Liver (tissue), 8 donors: ENCODE measurements at regions not wholly inside any gene's neighbourhood (a gene's known extent, or its start where the extent isn't known, plus 50 kb on each side); places are given as distances from the start of the nearest gene placed in this dataset.

Source experiments
- DNase-seq: peaks from one replicate; pipeline ENCODE4 v3.0.0-alpha.2; 2017; ENCODE audit warnings: low spot score
- H3K27ac ChIP-seq, 2 donors: one replicate each; pipeline ENCODE4 v1.7.0; 2013; ENCODE audit warnings: inconsistent platforms in 2 of 2, low read length in 2 of 2, control low read depth in 1 of 2, low read depth in 1 of 2, mild to moderate bottlenecking in 1 of 2
- H3K27me3 ChIP-seq, 4 donors: one replicate each; pipeline versions ENCODE4 v1.6.1 to v1.7.0; 2013; ENCODE audit warnings: low read length in 3 of 4, inconsistent platforms in 1 of 4, mild to moderate bottlenecking in 1 of 4, moderate library complexity in 1 of 4; ENCODE audit not compliant: control insufficient read depth in 4 of 4, insufficient read depth in 4 of 4
- H3K36me3 ChIP-seq, 4 donors: one replicate each; pipeline versions ENCODE4 v1.6.1 to v1.7.0; 2013; ENCODE audit warnings: low read length in 3 of 4, mild to moderate bottlenecking in 3 of 4, low read depth in 1 of 4, moderate library complexity in 1 of 4; ENCODE audit not compliant: control insufficient read depth in 4 of 4, insufficient read depth in 3 of 4
- H3K4me1 ChIP-seq, 4 donors: one replicate each; pipeline versions ENCODE4 v1.6.1 to v1.7.0; 2013; ENCODE audit warnings: low read length in 3 of 4, mild to moderate bottlenecking in 3 of 4, moderate library complexity in 1 of 4; ENCODE audit not compliant: control insufficient read depth in 4 of 4, insufficient read depth in 4 of 4
- H3K4me3 ChIP-seq, 3 donors: one replicate each; pipeline versions ENCODE4 v1.6.1 to v1.7.0; 2013; ENCODE audit warnings: low read length in 3 of 3, control low read depth in 1 of 3, low read depth in 1 of 3, mild to moderate bottlenecking in 1 of 3
- H3K9ac ChIP-seq, 2 donors: one replicate each; pipeline ENCODE4 v1.7.0; 2013; ENCODE audit warnings: low read length in 2 of 2, mild to moderate bottlenecking in 2 of 2, moderate library complexity in 2 of 2, control low read depth in 1 of 2, low read depth in 1 of 2
- H3K9me3 ChIP-seq, 4 donors: one replicate each; pipeline versions ENCODE4 v1.6.1 to v1.7.0; 2013; ENCODE audit warnings: low read length in 3 of 4; ENCODE audit not compliant: control insufficient read depth in 4 of 4
- EGR1 ChIP-seq, 2 donors: IDR thresholded peaks; 2 replicates each; pipeline ENCODE4 v1.6.1; 2016 to 2018; ENCODE audit warnings: antibody characterized with exemption in 2 of 2, low read depth in 2 of 2
- FOXA1 ChIP-seq: IDR thresholded peaks from 2 replicates; pipeline ENCODE4 v1.6.1; 2016; ENCODE audit warnings: antibody characterized with exemption
- FOXA2 ChIP-seq: IDR thresholded peaks from 2 replicates; pipeline ENCODE4 v1.6.1; 2016; ENCODE audit warnings: antibody characterized with exemption
- GABPA ChIP-seq, 2 donors: IDR thresholded peaks in 1 of 2; conservative IDR thresholded peaks in 1 of 2; 2 replicates each; pipeline ENCODE4 v1.6.1; 2016; ENCODE audit warnings: antibody characterized with exemption in 2 of 2, mild to moderate bottlenecking in 1 of 2, moderate library complexity in 1 of 2
- HNF4A ChIP-seq, 2 donors: conservative IDR thresholded peaks; 2 replicates each; pipeline ENCODE4 v1.6.1; 2016; ENCODE audit warnings: antibody characterized with exemption in 2 of 2, mild to moderate bottlenecking in 2 of 2
- HNF4G ChIP-seq: IDR thresholded peaks from 2 replicates; pipeline ENCODE4 v1.6.1; 2016; ENCODE audit warnings: antibody characterized with exemption
- JUND ChIP-seq, 2 donors: IDR thresholded peaks; 2 replicates each; pipeline ENCODE4 v1.6.1; 2016; ENCODE audit warnings: antibody characterized with exemption in 2 of 2
- NR2F2 ChIP-seq: IDR thresholded peaks from 2 replicates; pipeline ENCODE4 v1.6.1; 2016; ENCODE audit warnings: antibody characterized with exemption
- RAD21 ChIP-seq, 2 donors: IDR thresholded peaks; 2 replicates each; pipeline ENCODE4 v1.6.1; 2016; ENCODE audit warnings: antibody characterized with exemption in 2 of 2, mild to moderate bottlenecking in 2 of 2
- RXRA ChIP-seq, 2 donors: IDR thresholded peaks; 2 replicates each; pipeline ENCODE4 v1.6.1; 2017 to 2018; ENCODE audit warnings: antibody characterized with exemption in 2 of 2, mild to moderate bottlenecking in 1 of 2
- SP1 ChIP-seq: IDR thresholded peaks from 2 replicates; pipeline ENCODE4 v1.6.1; 2018; ENCODE audit warnings: antibody characterized with exemption, mild to moderate bottlenecking
- TAF1 ChIP-seq: conservative IDR thresholded peaks from 2 replicates; pipeline ENCODE4 v1.6.1; 2016; ENCODE audit warnings: antibody characterized with exemption, mild to moderate bottlenecking
- YY1 ChIP-seq: IDR thresholded peaks from 2 replicates; pipeline ENCODE4 v1.6.1; 2016; ENCODE audit warnings: antibody characterized with exemption, mild to moderate bottlenecking
- WGBS: extraction: QIAGEN DNeasy Blood & Tissue Kit; methylation state at CpG from one replicate; pipeline ENCODE4 v1.1.7; 2013; 5-methylcytosine and 5-hydroxymethylcytosine counted together
- TF ChIP-seq, protein P1 (sequence below): IDR thresholded peaks from 2 replicates; pipeline ENCODE4 v1.6.1; 2016; ENCODE audit warnings: antibody characterized with exemption
- TF ChIP-seq, protein P2 (sequence below): fragments of 150-350 bp; IDR thresholded peaks from 2 replicates; pipeline ENCODE4 v1.5.1; 2017; ENCODE audit warnings: improper control_type of control experiment, low read depth, low read length; ENCODE audit not compliant: missing input control
- TF ChIP-seq, protein P3 (sequence below): IDR thresholded peaks from 2 replicates; pipeline ENCODE4 v1.6.1; 2016; ENCODE audit warnings: antibody characterized with exemption
- TF ChIP-seq, protein P4 (sequence below): IDR thresholded peaks from 2 replicates; pipeline ENCODE4 v1.6.1; 2016; ENCODE audit warnings: antibody characterized with exemption
- TF ChIP-seq, protein P5 (sequence below): IDR thresholded peaks from 2 replicates; pipeline ENCODE4 v1.6.1; 2016; ENCODE audit warnings: antibody characterized with exemption, mild to moderate bottlenecking
- donor health status: healthy.
- donor health status: healthy.
- donor health status: healthy.
- donor health status: healthy.
- donor health status: healthy.

DNA sequence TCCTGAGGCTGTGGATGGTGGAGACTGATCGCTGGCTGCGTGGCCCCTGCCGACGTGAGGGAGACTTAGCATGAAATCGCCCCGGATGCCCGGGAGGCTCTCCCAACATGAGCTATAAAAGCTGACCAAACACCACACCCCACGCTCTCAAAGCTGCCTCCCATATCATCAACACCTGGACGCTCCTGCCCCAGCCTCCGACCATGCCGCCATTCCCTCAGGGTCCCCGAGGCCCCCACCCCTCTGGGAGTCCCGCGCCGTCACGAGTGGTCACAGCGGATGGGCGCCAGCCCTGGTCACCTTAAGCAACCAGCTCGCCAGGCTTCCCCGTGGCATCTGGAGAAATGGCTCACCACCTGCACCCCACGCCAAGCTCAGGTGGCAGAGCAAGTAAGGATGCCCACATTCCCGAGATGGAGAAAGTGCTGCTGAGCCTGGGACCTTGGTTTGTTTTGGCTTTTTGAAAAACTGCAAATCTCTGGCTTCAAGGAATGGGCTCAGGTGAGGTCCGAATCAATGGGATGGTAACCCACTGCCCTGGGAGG is 196.0 kb downstream of the MED10 start:
- TF ChIP-seq NR2F2 = no peak
- TF ChIP-seq, protein P1, sequence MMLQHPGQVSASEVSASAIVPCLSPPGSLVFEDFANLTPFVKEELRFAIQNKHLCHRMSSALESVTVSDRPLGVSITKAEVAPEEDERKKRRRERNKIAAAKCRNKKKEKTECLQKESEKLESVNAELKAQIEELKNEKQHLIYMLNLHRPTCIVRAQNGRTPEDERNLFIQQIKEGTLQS = no peak
- TF ChIP-seq, protein P2, sequence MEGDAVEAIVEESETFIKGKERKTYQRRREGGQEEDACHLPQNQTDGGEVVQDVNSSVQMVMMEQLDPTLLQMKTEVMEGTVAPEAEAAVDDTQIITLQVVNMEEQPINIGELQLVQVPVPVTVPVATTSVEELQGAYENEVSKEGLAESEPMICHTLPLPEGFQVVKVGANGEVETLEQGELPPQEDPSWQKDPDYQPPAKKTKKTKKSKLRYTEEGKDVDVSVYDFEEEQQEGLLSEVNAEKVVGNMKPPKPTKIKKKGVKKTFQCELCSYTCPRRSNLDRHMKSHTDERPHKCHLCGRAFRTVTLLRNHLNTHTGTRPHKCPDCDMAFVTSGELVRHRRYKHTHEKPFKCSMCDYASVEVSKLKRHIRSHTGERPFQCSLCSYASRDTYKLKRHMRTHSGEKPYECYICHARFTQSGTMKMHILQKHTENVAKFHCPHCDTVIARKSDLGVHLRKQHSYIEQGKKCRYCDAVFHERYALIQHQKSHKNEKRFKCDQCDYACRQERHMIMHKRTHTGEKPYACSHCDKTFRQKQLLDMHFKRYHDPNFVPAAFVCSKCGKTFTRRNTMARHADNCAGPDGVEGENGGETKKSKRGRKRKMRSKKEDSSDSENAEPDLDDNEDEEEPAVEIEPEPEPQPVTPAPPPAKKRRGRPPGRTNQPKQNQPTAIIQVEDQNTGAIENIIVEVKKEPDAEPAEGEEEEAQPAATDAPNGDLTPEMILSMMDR = no peak
- no peak for TF ChIP-seq HNF4G
- TF ChIP-seq GABPA (IDR thresholded peaks at IDR 0.05 in 1 of 2, conservative IDR thresholded peaks at IDR 0.05 in 1 of 2) = no peak
- TF ChIP-seq, protein P3, sequence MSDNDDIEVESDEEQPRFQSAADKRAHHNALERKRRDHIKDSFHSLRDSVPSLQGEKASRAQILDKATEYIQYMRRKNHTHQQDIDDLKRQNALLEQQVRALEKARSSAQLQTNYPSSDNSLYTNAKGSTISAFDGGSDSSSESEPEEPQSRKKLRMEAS = no peak
- TF ChIP-seq HNF4A (conservative IDR thresholded peaks at IDR 0.05) = no peak
- TF ChIP-seq FOXA2 = no peak
- TF ChIP-seq EGR1 (IDR thresholded peaks at IDR 0.05; ENCODE audit: low read depth in 2 of 2) = no peak
- TF ChIP-seq, protein P4, sequence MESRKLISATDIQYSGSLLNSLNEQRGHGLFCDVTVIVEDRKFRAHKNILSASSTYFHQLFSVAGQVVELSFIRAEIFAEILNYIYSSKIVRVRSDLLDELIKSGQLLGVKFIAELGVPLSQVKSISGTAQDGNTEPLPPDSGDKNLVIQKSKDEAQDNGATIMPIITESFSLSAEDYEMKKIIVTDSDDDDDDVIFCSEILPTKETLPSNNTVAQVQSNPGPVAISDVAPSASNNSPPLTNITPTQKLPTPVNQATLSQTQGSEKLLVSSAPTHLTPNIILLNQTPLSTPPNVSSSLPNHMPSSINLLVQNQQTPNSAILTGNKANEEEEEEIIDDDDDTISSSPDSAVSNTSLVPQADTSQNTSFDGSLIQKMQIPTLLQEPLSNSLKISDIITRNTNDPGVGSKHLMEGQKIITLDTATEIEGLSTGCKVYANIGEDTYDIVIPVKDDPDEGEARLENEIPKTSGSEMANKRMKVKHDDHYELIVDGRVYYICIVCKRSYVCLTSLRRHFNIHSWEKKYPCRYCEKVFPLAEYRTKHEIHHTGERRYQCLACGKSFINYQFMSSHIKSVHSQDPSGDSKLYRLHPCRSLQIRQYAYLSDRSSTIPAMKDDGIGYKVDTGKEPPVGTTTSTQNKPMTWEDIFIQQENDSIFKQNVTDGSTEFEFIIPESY = no peak
- TF ChIP-seq, protein P5, sequence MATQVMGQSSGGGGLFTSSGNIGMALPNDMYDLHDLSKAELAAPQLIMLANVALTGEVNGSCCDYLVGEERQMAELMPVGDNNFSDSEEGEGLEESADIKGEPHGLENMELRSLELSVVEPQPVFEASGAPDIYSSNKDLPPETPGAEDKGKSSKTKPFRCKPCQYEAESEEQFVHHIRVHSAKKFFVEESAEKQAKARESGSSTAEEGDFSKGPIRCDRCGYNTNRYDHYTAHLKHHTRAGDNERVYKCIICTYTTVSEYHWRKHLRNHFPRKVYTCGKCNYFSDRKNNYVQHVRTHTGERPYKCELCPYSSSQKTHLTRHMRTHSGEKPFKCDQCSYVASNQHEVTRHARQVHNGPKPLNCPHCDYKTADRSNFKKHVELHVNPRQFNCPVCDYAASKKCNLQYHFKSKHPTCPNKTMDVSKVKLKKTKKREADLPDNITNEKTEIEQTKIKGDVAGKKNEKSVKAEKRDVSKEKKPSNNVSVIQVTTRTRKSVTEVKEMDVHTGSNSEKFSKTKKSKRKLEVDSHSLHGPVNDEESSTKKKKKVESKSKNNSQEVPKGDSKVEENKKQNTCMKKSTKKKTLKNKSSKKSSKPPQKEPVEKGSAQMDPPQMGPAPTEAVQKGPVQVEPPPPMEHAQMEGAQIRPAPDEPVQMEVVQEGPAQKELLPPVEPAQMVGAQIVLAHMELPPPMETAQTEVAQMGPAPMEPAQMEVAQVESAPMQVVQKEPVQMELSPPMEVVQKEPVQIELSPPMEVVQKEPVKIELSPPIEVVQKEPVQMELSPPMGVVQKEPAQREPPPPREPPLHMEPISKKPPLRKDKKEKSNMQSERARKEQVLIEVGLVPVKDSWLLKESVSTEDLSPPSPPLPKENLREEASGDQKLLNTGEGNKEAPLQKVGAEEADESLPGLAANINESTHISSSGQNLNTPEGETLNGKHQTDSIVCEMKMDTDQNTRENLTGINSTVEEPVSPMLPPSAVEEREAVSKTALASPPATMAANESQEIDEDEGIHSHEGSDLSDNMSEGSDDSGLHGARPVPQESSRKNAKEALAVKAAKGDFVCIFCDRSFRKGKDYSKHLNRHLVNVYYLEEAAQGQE = no peak
- no peak for TF ChIP-seq FOXA1
- no peak for TF ChIP-seq JUND (IDR thresholded peaks at IDR 0.05)
- no peak for TF ChIP-seq RAD21 (IDR thresholded peaks at IDR 0.05)
- TF ChIP-seq SP1 = no peak
- TF ChIP-seq YY1 = no peak
- no peak for TF ChIP-seq RXRA (IDR thresholded peaks at IDR 0.05)
- no peak for TF ChIP-seq TAF1
- H3K4me1 ChIP-seq = no peaks in the 10 kb centered on the region
- 82% methylated on average over 23 of the region's 23 CpGs for WGBS

More for the DNA sequence above, 196.0 kb downstream of the MED10 start:
- Histone ChIP-seq H3K9me3 (no peaks in the 10 kb centered on the region), H3K27me3 (no peaks in the 10 kb centered on the region), H3K9ac (no peak overlapping the region), H3K27ac (no peak overlapping the region), H3K4me3 (no peak overlapping the region), H3K36me3 (no peaks in the 10 kb centered on the region)
- no peak for DNase-seq
